Erythroblast (primary cell): ENCODE measurements at regions not wholly inside any gene's neighbourhood (a gene's known extent, or its start where the extent isn't known, plus 50 kb on each side); places are given as distances from the start of the nearest gene placed in this dataset.

Source experiments
- DNase-seq, 2 experiments: peaks; one replicate each; lab custom pipeline; 2025; lab: John Stamatoyannopoulos, UW
- GATA1 ChIP-seq: IDR thresholded peaks from 2 replicates; pipeline ENCODE4 v1.6.1; 2011; ENCODE audit warnings: low read depth, mild to moderate bottlenecking, control low read depth, low read length, moderate library complexity
- POLR2A ChIP-seq: IDR thresholded peaks from 2 replicates; pipeline ENCODE4 v1.6.1; 2011; ENCODE audit warnings: mild to moderate bottlenecking, low read length

DNA sequence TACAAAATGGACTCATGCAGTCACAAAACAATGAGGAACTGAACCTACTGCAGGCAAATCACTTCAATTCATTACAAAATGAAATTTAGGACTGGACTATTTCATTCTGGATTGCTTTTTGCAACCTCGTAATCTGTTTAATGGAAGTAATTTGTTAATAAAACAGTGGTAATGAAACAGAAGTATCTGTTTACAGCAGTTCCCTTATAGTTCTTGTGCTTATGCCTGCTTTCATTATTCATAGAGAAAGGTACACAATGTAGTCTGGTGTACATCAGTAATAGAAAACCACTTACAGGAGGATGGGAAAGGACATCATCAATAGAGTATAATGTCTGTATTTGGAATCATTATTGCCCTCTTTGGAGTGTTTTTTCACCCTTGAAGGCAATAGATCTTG is 389.2 kb upstream of the NUDT12 start:
- DNase-seq: no peak
- TF ChIP-seq GATA1 (no peak), POLR2A (no peak)

DNA sequence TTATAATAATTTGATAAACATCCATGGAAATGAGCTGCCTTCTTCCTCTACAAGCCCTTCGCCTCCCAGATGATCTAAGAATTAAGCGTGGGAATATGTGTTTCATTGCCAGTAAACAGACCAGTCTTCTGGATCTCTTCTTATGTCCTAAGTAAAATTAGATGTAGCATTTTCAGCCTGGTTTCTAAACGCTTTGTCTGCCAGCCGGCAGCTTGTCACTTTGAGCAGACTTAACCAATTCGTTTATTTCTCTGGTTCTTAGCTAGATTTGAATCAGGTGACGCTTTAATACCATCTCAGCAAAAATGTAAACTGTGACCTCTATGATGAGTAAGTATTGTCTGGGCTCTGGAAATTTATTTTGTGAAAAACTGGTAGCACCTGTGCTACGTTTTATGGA is 380.6 kb upstream of the NUDT12 start:
- DNase-seq: no peak
- TF ChIP-seq GATA1: no peak
- TF ChIP-seq POLR2A: no peak

DNA sequence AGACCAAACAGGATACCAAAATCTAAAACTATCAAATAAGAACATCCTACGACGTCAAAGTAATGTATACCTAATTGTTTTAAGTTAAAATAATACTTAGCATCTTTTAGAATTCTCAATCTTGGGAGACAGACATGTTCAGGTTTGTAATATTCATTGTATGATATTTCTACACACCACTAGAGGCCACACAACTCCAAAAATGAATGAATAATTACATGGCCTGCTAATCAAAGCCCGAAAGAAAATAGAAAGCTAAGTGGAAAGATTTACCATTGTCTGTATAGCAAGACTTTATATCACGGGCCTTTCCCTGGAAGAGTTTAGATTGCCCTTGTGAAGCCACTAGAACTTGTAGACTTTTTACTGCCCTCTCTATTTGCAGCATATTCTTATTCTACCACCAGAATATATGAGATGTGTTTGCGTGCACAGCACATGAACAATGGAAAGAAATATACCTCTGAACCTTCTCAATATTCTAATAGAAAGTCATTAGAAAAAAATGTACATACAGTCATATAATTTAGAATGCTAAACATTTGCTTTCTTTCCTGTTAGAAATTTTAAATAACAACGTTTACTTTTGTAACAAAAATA is 380.1 kb upstream of the NUDT12 start:
- TF ChIP-seq GATA1 (no peak), POLR2A (no peak)
- no peak for DNase-seq

DNA sequence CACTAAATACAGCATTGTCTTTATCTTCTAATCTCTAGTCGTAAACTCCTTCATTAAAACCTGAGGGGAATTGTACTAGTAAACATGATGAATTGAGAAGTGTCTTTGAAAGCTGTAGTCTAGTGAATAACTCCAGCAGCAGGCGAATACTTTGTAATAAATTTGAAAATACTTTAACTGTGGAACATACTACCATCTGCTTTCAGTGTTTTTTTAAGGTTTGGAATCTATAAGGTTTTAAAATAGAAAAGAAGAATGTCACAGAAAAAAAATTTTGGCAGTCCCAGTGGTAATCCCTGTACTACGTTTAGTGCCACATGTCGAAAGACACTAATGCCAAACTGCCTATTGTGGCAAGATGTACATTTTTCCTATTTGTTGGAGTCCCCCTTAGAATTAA is 379.0 kb upstream of the NUDT12 start:
- TF ChIP-seq POLR2A (no peak), GATA1 (no peak)
- no peak for DNase-seq

DNA sequence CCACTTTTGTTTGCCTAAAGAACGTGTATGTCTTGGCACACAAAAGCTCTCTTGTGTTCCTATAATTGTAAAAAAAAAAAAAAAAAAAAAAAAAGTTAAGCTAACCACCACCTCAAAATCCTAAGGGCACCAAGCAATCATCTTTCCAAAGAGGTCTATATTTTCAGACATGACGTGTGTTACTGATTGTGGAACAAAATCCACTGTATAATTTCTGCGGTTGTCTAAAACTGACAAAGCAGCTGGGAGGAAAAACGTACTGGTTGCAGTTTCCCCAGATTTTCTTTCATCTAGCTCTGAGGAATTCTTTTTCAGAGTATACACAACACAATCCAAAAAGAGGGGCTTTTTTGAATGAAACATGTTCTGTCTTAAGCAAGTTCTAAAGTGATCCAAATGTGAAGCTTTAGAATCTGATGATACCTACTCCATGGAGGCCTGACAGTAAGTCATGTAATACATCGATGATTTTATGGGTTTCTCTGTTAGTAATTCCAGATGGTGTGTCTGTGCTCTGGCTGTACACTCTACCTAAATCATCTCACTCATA is 375.6 kb upstream of the NUDT12 start:
- no peak for DNase-seq
- TF ChIP-seq GATA1: no peak
- no peak for TF ChIP-seq POLR2A

DNA sequence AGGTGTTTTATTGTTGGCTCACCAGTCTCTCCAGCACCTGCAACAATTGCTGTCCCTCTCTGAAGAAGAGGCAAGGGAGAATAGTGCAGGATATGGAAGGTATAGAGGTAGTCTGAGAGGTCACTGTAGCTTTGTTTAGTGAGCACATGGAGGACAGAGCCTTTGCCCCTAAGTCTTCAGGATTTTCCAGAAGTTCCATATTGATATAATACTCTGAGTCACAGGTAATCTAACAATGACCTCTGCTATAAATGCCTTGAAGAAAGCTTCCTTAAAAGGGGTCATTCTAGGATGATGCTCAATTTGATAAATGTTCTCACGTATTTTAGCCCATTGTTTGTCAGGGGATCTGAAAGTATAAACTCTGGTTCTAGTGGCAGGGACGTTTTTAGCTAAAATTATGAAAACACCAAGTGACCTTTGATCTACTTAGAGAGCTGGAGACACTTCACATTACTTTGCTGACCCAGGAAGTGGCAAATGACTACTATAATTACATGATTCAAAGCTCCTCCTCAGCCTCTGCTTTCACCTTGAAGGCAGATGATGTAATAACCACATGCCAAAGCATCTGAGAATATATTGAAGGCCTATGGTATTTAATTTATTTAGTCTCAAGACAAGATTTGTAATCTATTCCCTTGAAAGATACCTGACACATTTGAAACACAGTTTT is 366.9 kb upstream of the NUDT12 start:
- DNase-seq: no peak
- TF ChIP-seq GATA1 (no peak), POLR2A (no peak)

DNA sequence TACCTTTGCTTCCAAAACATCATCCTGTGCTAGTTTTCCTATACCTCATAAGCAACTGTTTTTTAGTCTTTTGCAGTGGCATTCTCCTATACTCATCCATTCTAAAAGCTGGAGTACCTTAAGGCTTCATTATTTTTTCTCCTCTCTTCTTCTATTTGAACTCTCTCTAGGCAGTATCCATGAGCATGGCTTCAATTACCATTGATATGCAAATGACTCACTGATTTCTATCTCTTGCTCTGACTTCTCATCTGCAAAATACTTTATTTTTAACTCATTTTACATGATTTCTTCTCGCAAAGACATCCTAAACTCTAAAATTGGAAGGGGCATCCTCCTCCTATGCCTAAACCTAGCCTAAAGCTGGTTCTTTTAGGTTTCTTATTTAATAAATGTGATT is 365.1 kb upstream of the NUDT12 start:
- TF ChIP-seq POLR2A: no peak
- no peak for TF ChIP-seq GATA1
- no peak for DNase-seq

DNA sequence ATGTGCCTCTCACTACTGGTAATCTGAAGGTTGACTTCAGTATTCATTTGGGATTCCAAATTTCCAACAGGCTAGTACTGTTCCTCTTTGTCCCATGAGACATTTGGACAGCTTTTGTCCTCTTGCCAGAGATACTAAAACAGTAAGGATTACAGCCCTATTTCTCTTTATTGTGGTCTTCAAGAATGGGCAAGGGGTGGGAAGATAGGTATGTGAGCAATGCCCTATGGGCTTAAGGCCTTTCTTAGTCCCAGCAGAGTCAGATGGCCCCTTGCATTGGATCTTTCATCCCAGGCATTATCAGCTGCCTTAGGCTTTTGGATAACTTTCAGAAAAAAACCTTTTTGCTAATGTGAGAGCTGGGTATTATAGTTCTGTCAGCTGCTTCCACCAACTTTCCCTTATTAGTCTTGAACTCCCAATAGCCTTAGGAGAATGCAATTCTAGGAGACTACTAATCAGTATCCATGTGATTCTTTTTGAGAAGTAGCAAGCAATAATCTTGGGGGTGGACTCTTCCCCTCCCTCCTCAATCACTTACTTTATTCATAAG is 361.1 kb upstream of the NUDT12 start:
- no peak for TF ChIP-seq POLR2A
- no peak for TF ChIP-seq GATA1
- no peak for DNase-seq

DNA sequence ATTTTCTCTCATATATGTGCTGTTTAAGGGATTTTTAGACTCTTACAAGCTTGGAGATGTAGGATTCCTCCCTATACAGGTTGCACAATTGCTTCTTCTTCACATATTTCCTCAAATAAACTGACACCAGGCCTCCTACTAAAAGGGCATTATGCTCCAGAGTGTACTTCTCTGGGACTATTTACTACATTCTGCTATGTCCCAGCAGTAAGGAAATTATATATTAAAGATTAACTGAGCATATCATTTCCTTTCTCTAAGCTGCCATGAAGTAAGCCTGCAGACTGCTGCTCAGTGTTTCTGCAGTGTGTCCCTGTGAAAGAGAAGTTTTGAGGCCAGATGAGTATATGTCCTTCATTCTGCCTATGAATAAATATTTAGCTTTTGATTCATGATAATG is 356.9 kb upstream of the NUDT12 start:
- no peak for DNase-seq
- TF ChIP-seq GATA1: no peak

DNA sequence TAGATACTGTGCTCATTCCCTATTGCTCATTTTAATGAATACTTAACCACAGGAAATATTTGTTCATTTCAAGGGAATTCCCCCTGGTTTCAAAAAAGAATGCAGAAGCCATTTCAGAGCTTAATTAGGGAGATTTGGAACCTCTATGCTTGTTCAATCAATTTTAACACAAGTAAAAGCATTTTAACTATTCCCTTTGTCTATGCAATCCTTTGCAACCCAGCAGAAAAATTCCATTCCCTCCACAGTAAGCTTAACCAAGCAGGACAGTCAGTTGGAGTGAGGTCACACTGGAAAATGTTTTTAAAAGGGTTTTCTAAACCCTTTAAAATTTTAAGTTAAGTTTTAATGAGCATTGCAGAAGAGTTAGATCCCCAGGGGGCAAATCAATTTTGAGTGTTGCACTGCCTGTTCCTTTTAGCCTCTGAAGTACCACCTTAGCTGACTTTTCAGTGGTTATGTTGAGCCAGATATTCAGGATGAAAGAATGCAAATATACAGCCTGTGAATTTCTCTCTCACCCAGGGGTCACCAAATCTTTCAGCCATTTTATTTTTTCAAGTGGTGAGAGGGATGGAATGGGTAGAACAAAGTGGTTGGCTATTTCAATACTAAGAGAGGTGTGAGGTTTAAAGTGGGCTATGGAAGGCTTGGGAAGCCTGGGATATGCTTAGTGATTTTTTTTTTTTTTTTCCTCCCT is 356.2 kb upstream of the NUDT12 start:
- TF ChIP-seq POLR2A (no peak), GATA1 (no peak)
- no peak for DNase-seq

DNA sequence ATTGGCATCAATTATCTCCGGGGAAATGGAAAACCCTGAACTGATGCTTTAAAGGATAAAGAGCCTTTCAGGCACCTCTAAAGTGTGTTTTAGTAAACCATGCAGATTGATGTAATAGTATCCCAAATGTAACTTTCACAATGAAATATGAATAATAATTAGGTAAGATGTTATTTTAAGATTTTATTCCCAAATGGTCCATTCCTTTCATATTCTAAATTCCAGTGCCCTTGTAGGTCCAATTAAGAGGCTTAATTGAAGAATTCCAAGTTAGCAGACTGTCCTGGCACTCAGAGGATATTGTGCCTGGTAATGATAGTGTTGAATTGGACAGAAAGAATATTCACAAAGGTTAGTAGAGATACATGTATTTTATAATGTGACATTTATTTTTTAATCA is 352.5 kb upstream of the NUDT12 start:
- TF ChIP-seq POLR2A: no peak
- no peak for TF ChIP-seq GATA1
- DNase-seq: no peak

DNA sequence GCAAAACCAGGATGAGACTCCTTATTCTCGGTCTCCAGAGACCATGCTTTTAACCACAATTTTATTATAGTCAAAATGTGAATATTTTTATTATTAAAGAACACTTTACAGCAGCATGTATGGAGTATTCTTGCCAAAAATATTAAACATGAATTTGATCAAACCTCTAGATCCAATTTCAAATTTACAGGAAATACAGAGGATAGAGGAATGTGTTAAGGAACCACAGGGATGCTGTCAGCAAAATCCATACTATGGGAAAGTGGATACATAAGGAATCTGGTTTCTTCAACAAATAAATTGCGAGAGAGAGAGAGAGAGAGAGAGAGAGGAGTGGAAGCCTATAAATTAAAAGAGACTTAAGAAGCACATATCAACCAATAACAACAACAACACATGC is 348.2 kb upstream of the NUDT12 start:
- TF ChIP-seq POLR2A (no peak), GATA1 (no peak)
- DNase-seq: no peak

DNA sequence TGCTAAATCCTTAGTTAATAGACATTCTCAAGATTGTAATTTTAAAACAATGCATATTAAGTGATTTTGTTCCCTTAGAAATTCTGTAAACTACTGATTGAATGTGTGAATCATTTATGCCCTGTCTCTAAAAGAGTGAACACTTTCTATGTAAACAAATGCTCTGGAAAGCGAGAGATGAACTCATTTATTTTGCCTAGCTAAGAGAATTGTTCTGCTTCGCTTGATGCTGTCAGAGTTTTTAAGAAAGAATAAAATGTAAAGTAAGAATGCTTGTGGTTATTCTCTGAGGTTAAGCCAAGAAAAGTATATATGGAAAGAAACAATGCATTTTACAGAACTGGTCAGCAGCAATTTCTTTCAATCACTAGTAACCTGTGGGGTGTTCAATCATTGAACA is 347.4 kb upstream of the NUDT12 start:
- TF ChIP-seq POLR2A: no peak
- TF ChIP-seq GATA1: no peak
- DNase-seq: no peak

DNA sequence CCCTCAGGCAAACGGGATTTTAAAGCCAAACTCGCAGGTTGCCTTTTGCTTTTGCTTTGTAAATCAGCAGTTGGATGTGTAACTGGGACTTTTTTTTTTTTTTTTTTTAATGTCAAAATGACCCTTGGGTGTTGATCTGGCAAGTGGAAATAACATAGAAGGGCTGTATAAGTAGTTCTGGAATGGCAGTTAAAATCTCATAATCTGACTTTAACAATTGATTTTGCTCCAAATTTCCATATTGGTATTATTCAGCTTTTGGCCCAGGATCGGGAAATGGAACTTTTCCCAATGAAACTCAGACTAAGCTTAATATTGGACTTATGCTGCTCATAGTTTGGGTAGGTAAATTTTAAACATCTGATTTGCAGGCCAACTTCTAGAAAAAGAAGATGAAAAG is 346.8 kb upstream of the NUDT12 start:
- no peak for DNase-seq
- TF ChIP-seq GATA1 (no peak), POLR2A (no peak)
